Nephron progenitor cell (in vitro differentiated cells): ENCODE measurements at regions not wholly inside any gene's neighbourhood (a gene's known extent, or its start where the extent isn't known, plus 50 kb on each side); places are given as distances from the start of the nearest gene placed in this dataset.

Experiments
- DNase-seq: peaks from one replicate; pipeline ENCODE4 v3.0.0; 2021
- H3K27ac Mint-ChIP-seq: 2 replicates; pipeline ENCODE4 v1.8.0; 2021; ENCODE audit warnings: mild to moderate bottlenecking, moderate library complexity, mixed read lengths
- H3K27me3 Mint-ChIP-seq: 2 replicates; pipeline ENCODE4 v1.8.0; 2021; ENCODE audit warnings: mild to moderate bottlenecking, low read depth, mixed read lengths; ENCODE audit not compliant: poor library complexity
- H3K36me3 Mint-ChIP-seq: 2 replicates; pipeline ENCODE4 v1.8.0; 2021; ENCODE audit warnings: low read depth, mixed read lengths
- H3K4me1 Mint-ChIP-seq: 2 replicates; pipeline ENCODE4 v1.8.0; 2021; ENCODE audit warnings: mixed read lengths
- H3K4me3 Mint-ChIP-seq: 2 replicates; pipeline ENCODE4 v1.8.0; 2021; ENCODE audit warnings: mild to moderate bottlenecking, moderate library complexity, mixed read lengths
- H3K9me3 Mint-ChIP-seq: 2 replicates; pipeline ENCODE4 v1.8.0; 2021; ENCODE audit warnings: mild to moderate bottlenecking, moderate library complexity, mixed read lengths
- CTCF ChIP-seq: fragments of 200-600 bp; sonication (generic); IDR thresholded peaks from 2 replicates; pipeline ENCODE4 v1.5.0; 2021; ENCODE audit warnings: antibody characterized with exemption

GRCh38 chr6:169932491-169932890 lies 181.1 kb downstream of the ERMARD start:
- H3K36me3 Mint-ChIP-seq, result no peaks in the 10 kb centered on the region
- no peaks in the 10 kb centered on the region for H3K27me3 Mint-ChIP-seq
- H3K4me1 Mint-ChIP-seq, result peaks cover 76% of the 10 kb centered on the region
- H3K9me3 Mint-ChIP-seq, result peaks cover 6% of the 10 kb centered on the region
- no peak for TF ChIP-seq CTCF
- H3K27ac Mint-ChIP-seq, result peak overlapping the region; percentile 89
- no peak overlapping the region for H3K4me3 Mint-ChIP-seq
- DNase-seq, result peak; percentile 54

GRCh38 chr6:169931261-169931660 lies 179.8 kb downstream of the ERMARD start:
- H3K4me3 Mint-ChIP-seq, result no peak overlapping the region
- H3K9me3 Mint-ChIP-seq, result peaks cover 6% of the 10 kb centered on the region
- peaks cover 8% of the 10 kb centered on the region for H3K27me3 Mint-ChIP-seq
- no peak for DNase-seq
- H3K4me1 Mint-ChIP-seq, result peaks cover 64% of the 10 kb centered on the region
- H3K27ac Mint-ChIP-seq, result peak overlapping the region; percentile 54
- TF ChIP-seq CTCF, result no peak
- H3K36me3 Mint-ChIP-seq, result no peaks in the 10 kb centered on the region

GRCh38 chr6:169930799-169931198 lies 179.4 kb downstream of the ERMARD start:
- H3K27ac Mint-ChIP-seq, result peak overlapping the region; percentile 27
- no peaks in the 10 kb centered on the region for H3K36me3 Mint-ChIP-seq
- peaks cover 60% of the 10 kb centered on the region for H3K4me1 Mint-ChIP-seq
- no peak for TF ChIP-seq CTCF
- H3K9me3 Mint-ChIP-seq, result peaks cover 6% of the 10 kb centered on the region
- no peak overlapping the region for H3K4me3 Mint-ChIP-seq
- no peak for DNase-seq
- peaks cover 11% of the 10 kb centered on the region for H3K27me3 Mint-ChIP-seq

- H3K4me1 Mint-ChIP-seq, result peaks cover 32% of the 10 kb centered on the region
- H3K27me3 Mint-ChIP-seq, result peaks cover 12% of the 10 kb centered on the region
- TF ChIP-seq CTCF, result no peak
- DNase-seq, result no peak
- H3K27ac Mint-ChIP-seq, result no peak overlapping the region
- peaks cover 6% of the 10 kb centered on the region for H3K9me3 Mint-ChIP-seq
- no peaks in the 10 kb centered on the region for H3K36me3 Mint-ChIP-seq
- H3K4me3 Mint-ChIP-seq, result no peak overlapping the region
These were observed 176.3 kb downstream of the ERMARD start for GRCh38 chr6:169927711-169928110.

- TF ChIP-seq CTCF, result no peak
- Mint-ChIP-seq H3K36me3 (no peaks in the 10 kb centered on the region), H3K27me3 (peaks cover 12% of the 10 kb centered on the region), H3K27ac (no peak overlapping the region), H3K4me3 (no peak overlapping the region), H3K9me3 (peaks cover 6% of the 10 kb centered on the region), H3K4me1 (peaks cover 24% of the 10 kb centered on the region)
- no peak for DNase-seq
These were observed 175.4 kb downstream of the ERMARD start for GRCh38 chr6:169926617-169927417.
